ENCODE measurements at regions not wholly inside any gene's neighbourhood (a gene's known extent, or its start where the extent isn't known, plus 50 kb on each side); places are given as distances from the start of the nearest gene placed in this dataset.

DNA sequence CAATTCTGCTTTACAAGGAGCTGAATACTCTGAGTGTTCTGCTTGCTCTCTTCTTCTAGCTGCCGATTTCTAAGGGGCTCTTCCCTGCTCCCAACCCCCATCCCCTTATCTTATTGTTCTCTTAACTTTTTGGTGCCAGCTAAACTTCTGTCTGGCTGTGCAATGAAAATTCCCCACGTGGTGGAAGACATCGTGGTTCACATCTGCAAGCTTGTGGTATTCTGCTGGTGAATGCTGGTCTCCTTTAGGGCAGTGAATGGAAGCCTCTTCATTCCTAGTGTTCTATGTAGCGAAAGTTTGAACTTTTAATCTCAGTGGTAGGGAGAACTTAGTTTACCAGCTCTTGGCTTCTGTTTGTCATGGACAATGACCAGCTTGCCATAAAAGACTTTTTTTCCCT is 406.0 kb upstream of the ZEB2 start:
- H3K9me3 ChIP-seq: peaks cover 0 to 23% of the 10 kb centered on the region in 2 donors

DNA sequence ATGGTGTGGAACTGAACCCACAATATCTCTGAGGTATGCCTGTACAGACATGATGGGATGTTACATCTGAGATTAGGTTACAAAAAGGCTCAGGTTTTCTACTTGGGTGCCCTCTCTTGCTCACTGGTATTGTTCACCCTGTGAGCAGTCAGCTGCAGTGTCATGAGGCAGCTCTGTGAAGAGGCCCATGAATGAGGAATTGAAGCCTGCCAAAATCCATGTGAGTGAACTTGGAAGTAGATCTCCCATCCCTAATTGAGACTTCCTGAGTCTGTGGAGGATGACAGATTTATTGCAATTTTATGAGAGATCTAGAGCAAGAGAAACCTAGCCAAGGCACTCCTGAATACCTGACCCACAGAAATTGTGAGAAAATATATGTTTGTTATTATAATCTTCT is 404.9 kb upstream of the ZEB2 start:
- TF ChIP-seq POLR2A (IDR thresholded peaks at IDR 0.05): no peak
- TF ChIP-seq, protein P1, sequence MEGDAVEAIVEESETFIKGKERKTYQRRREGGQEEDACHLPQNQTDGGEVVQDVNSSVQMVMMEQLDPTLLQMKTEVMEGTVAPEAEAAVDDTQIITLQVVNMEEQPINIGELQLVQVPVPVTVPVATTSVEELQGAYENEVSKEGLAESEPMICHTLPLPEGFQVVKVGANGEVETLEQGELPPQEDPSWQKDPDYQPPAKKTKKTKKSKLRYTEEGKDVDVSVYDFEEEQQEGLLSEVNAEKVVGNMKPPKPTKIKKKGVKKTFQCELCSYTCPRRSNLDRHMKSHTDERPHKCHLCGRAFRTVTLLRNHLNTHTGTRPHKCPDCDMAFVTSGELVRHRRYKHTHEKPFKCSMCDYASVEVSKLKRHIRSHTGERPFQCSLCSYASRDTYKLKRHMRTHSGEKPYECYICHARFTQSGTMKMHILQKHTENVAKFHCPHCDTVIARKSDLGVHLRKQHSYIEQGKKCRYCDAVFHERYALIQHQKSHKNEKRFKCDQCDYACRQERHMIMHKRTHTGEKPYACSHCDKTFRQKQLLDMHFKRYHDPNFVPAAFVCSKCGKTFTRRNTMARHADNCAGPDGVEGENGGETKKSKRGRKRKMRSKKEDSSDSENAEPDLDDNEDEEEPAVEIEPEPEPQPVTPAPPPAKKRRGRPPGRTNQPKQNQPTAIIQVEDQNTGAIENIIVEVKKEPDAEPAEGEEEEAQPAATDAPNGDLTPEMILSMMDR (IDR thresholded peaks at IDR 0.05): no peak
- no peak for TF ChIP-seq POLR2AphosphoS5 (IDR thresholded peaks at IDR 0.05)
- intact Hi-C loops (cut with DNase I; ENCODE audit: low total_unique reads): no loop called here
- peaks cover 0 to 23% of the 10 kb centered on the region in 2 donors for H3K9me3 ChIP-seq
- no peak overlapping the region for H3K27ac ChIP-seq
- no peaks in the 10 kb centered on the region for H3K36me3 ChIP-seq
- H3K27me3 ChIP-seq: no peaks in the 10 kb centered on the region
- H3K4me1 ChIP-seq: no peaks in the 10 kb centered on the region
- no peak overlapping the region for H3K4me3 ChIP-seq
- no peak for DNase-seq (ENCODE audit: low spot score in 2 of 2)

More for the DNA sequence above, 406.0 kb upstream of the ZEB2 start:
- Histone ChIP-seq H3K27me3 (no peaks in the 10 kb centered on the region), H3K4me1 (no peaks in the 10 kb centered on the region), H3K4me3 (no peak overlapping the region), H3K36me3 (no peaks in the 10 kb centered on the region), H3K27ac (no peak overlapping the region)
- DNase-seq (ENCODE audit: low spot score in 2 of 2): no peak
- TF ChIP-seq POLR2A (IDR thresholded peaks at IDR 0.05) (no peak), POLR2AphosphoS5 (IDR thresholded peaks at IDR 0.05) (no peak)
- TF ChIP-seq, protein P1 (IDR thresholded peaks at IDR 0.05): no peak
- intact Hi-C loops (cut with DNase I; ENCODE audit: low total_unique reads): no loop called here

DNA sequence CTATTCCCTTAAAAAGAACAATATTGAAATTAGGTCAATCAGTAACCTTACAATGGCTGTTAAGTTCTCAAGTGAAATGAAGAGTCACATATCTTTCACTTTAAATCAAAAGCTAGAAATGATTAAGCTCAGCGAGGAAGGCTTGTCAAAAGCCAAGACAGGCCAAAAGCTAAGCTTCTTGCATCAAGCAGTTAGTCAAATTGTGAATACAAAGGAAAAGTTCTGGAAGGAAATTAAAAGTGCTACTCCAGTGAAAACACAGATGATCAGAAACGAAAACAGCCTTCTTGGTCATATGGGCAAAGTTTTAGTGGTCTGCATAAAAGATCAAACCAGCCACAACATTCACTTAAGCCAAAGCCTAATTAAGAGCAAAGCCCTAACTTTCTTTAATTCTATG is 402.6 kb upstream of the ZEB2 start:
- no peak for TF ChIP-seq POLR2AphosphoS5 (IDR thresholded peaks at IDR 0.05)
- no peak for TF ChIP-seq POLR2A (IDR thresholded peaks at IDR 0.05)
- Histone ChIP-seq H3K4me1 (no peaks in the 10 kb centered on the region), H3K27ac (no peak overlapping the region), H3K9me3 (peaks cover 0 to 14% of the 10 kb centered on the region in 2 donors), H3K36me3 (no peaks in the 10 kb centered on the region), H3K4me3 (no peak overlapping the region), H3K27me3 (no peaks in the 10 kb centered on the region)
- DNase-seq (ENCODE audit: low spot score in 2 of 2): no peak
- intact Hi-C loops (cut with DNase I; ENCODE audit: low total_unique reads): no loop called here

DNA sequence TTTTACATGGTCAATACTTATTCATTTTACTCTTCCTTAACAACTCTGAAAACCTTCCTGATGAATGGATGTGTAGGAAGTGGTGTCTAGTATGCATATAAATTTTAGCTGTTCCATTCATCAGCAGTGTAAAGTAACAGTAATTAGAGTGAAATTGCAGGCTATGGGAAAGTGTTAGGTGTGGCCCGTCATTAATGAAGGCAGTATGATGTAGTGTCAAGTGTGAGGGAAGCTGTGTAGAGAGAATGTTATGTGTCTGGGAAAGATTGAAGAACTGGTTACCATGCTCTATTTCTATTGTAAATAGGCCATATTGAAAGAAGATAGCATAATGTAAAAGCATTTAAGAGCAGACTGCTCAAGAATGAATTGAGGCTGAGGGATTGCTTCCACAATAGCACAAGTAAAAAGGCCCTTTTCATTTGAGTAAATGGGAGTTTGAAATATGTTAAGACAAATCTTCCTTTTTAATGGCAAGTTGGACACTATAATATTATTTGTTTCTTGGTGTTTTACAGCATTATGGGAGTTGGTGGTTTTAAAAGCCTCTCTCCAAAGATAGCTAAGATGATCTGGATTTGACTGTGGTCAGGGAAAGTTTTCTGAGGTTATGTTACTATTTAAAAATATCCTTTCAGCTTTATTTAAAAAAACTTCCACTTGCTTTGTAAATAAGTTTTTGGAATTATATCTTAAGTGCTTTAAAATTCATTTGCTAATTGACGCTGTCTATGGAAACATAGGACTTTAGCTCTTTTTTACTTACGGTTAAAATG is 401.0 kb upstream of the ZEB2 start:
- H3K27ac ChIP-seq: no peak overlapping the region
- H3K4me1 ChIP-seq: no peaks in the 10 kb centered on the region
- no peaks in the 10 kb centered on the region for H3K36me3 ChIP-seq
- intact Hi-C loops (cut with DNase I; ENCODE audit: low total_unique reads): no loop called here
- no peak for DNase-seq (ENCODE audit: low spot score in 2 of 2)
- TF ChIP-seq, protein P1 (IDR thresholded peaks at IDR 0.05): no peak
- TF ChIP-seq POLR2AphosphoS5 (IDR thresholded peaks at IDR 0.05) (no peak), POLR2A (IDR thresholded peaks at IDR 0.05) (no peak)
- H3K4me3 ChIP-seq: no peak overlapping the region
- H3K9me3 ChIP-seq: peaks cover 0 to 7% of the 10 kb centered on the region in 2 donors
- H3K27me3 ChIP-seq: no peaks in the 10 kb centered on the region

DNA sequence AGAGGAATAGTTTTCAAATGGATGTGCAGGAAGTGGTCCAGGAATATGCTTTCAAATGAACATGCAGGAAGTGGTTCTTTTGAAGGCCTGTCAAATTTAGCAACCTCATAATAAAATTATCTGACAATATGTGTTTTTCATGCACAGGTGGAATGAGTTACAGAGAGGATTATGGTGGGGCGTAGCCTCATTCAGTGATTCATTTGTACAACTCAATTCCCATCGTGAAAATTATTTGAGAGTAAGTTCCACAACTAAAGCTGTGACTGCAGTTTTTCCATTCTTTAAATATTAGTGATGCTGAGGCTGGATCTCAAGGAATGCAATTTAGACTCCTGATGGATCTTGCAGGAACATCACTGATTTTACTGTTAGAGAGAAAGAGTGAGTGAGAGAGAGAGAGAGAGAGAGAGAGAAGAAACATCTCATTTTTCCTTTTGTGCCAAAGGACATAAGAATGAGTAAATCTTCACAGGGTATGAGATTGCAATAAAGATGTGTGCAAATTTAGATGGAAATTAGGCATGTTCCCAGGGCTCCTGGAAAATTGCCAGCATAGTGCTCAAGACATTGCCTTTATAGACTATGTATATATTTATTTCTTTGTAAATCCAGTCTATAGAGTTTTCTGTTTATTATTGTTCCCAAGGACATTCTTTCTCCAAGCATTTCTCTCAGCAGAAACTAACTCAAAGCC is 394.9 kb upstream of the ZEB2 start:
- Histone ChIP-seq H3K9me3 (no peaks in the 10 kb centered on the region), H3K27ac (no peak overlapping the region), H3K4me3 (no peak overlapping the region), H3K4me1 (no peaks in the 10 kb centered on the region), H3K27me3 (no peaks in the 10 kb centered on the region), H3K36me3 (no peaks in the 10 kb centered on the region)
- intact Hi-C loops (cut with DNase I; ENCODE audit: low total_unique reads): no loop called here
- TF ChIP-seq POLR2A (IDR thresholded peaks at IDR 0.05) (no peak), POLR2AphosphoS5 (IDR thresholded peaks at IDR 0.05) (no peak)
- TF ChIP-seq, protein P1 (IDR thresholded peaks at IDR 0.05): no peak
- no peak for DNase-seq (ENCODE audit: low spot score in 2 of 2)
